HepG2 (cell line): ENCODE measurements at regions not wholly inside any gene's neighbourhood (a gene's known extent, or its start where the extent isn't known, plus 50 kb on each side); places are given as distances from the start of the nearest gene placed in this dataset.

Source experiments
- DR1 ChIP-seq: sonication (generic); formaldehyde crosslinking; IDR thresholded peaks from 2 replicates; pipeline ENCODE4 v1.8.0; 2021; ENCODE audit warnings: mild to moderate bottlenecking, missing genetic modification reagents, inconsistent platforms
- ZNF432 ChIP-seq: sonication (generic); formaldehyde crosslinking; IDR thresholded peaks from 2 replicates; pipeline ENCODE4 v1.5.0; 2020; ENCODE audit warnings: missing genetic modification reagents, mild to moderate bottlenecking, borderline replicate concordance
- ZNF839 ChIP-seq: sonication (generic); formaldehyde crosslinking; IDR thresholded peaks from 2 replicates; pipeline ENCODE4 v1.4.0; 2020; ENCODE audit warnings: missing genetic modification reagents, mild to moderate bottlenecking, borderline replicate concordance
- TF ChIP-seq, protein P1 (sequence below): IDR thresholded peaks from 2 replicates; pipeline ENCODE4 v1.4.0; 2020; ENCODE audit warnings: mild to moderate bottlenecking, missing genetic modification reagents
- TF ChIP-seq, protein P2 (sequence below): sonication (generic); formaldehyde crosslinking; IDR thresholded peaks from 2 replicates; pipeline ENCODE4 v1.4.0; 2020; ENCODE audit warnings: mild to moderate bottlenecking, missing genetic modification reagents
- TF ChIP-seq, protein P3 (sequence below): sonication (generic); formaldehyde crosslinking; IDR thresholded peaks from 2 replicates; pipeline ENCODE4 v1.4.0; 2020; ENCODE audit warnings: missing genetic modification reagents
- TF ChIP-seq, protein P4 (sequence below): sonication (generic); formaldehyde crosslinking; IDR thresholded peaks from 2 replicates; pipeline ENCODE4 v1.4.0; 2020; ENCODE audit warnings: missing genetic modification reagents
- TF ChIP-seq, protein P5 (sequence below): sonication (generic); formaldehyde crosslinking; IDR thresholded peaks from 2 replicates; pipeline ENCODE4 v1.5.0; 2020; ENCODE audit warnings: missing genetic modification reagents
- TF ChIP-seq, protein P6 (sequence below): sonication (generic); formaldehyde crosslinking; IDR thresholded peaks from 2 replicates; pipeline ENCODE4 v1.4.0; 2020; ENCODE audit warnings: mild to moderate bottlenecking, missing genetic modification reagents
- TF ChIP-seq, protein P7 (sequence below): IDR thresholded peaks from 2 replicates; pipeline ENCODE4 v1.6.1; 2016; ENCODE audit warnings: low read depth, control low read depth

DNA sequence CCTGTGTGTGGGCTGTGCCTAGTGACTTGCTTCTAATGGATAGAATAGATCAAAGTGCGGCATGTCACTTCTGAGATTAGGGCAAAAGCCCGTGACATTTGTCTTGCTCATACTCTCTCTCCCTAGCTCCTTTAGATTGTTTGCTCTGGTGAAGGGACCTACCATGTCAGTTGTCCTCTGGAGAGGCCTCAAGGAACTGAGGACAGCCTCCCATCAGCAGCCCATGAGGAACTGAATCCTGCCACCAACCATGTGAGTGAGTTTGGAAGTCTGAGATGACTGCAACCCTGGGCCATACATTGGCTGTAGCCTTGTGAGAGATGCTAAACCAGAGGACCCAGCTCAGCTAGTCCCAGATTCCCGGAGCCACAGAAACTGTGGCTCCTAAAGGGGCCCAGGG, 101.6 kb upstream of the ESRRB start (continued):
- TF ChIP-seq, protein P1, sequence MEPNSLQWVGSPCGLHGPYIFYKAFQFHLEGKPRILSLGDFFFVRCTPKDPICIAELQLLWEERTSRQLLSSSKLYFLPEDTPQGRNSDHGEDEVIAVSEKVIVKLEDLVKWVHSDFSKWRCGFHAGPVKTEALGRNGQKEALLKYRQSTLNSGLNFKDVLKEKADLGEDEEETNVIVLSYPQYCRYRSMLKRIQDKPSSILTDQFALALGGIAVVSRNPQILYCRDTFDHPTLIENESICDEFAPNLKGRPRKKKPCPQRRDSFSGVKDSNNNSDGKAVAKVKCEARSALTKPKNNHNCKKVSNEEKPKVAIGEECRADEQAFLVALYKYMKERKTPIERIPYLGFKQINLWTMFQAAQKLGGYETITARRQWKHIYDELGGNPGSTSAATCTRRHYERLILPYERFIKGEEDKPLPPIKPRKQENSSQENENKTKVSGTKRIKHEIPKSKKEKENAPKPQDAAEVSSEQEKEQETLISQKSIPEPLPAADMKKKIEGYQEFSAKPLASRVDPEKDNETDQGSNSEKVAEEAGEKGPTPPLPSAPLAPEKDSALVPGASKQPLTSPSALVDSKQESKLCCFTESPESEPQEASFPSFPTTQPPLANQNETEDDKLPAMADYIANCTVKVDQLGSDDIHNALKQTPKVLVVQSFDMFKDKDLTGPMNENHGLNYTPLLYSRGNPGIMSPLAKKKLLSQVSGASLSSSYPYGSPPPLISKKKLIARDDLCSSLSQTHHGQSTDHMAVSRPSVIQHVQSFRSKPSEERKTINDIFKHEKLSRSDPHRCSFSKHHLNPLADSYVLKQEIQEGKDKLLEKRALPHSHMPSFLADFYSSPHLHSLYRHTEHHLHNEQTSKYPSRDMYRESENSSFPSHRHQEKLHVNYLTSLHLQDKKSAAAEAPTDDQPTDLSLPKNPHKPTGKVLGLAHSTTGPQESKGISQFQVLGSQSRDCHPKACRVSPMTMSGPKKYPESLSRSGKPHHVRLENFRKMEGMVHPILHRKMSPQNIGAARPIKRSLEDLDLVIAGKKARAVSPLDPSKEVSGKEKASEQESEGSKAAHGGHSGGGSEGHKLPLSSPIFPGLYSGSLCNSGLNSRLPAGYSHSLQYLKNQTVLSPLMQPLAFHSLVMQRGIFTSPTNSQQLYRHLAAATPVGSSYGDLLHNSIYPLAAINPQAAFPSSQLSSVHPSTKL (CRISPR knock-in tag): no peak
- TF ChIP-seq, protein P2, sequence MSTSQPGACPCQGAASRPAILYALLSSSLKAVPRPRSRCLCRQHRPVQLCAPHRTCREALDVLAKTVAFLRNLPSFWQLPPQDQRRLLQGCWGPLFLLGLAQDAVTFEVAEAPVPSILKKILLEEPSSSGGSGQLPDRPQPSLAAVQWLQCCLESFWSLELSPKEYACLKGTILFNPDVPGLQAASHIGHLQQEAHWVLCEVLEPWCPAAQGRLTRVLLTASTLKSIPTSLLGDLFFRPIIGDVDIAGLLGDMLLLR (CRISPR knock-in tag): no peak
- TF ChIP-seq, protein P3, sequence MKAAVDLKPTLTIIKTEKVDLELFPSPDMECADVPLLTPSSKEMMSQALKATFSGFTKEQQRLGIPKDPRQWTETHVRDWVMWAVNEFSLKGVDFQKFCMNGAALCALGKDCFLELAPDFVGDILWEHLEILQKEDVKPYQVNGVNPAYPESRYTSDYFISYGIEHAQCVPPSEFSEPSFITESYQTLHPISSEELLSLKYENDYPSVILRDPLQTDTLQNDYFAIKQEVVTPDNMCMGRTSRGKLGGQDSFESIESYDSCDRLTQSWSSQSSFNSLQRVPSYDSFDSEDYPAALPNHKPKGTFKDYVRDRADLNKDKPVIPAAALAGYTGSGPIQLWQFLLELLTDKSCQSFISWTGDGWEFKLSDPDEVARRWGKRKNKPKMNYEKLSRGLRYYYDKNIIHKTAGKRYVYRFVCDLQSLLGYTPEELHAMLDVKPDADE (CRISPR knock-in tag): no peak
- TF ChIP-seq ZNF839 (CRISPR knock-in tag) (no peak), ZNF432 (CRISPR knock-in tag) (no peak), DR1 (no peak)
- TF ChIP-seq, protein P4, sequence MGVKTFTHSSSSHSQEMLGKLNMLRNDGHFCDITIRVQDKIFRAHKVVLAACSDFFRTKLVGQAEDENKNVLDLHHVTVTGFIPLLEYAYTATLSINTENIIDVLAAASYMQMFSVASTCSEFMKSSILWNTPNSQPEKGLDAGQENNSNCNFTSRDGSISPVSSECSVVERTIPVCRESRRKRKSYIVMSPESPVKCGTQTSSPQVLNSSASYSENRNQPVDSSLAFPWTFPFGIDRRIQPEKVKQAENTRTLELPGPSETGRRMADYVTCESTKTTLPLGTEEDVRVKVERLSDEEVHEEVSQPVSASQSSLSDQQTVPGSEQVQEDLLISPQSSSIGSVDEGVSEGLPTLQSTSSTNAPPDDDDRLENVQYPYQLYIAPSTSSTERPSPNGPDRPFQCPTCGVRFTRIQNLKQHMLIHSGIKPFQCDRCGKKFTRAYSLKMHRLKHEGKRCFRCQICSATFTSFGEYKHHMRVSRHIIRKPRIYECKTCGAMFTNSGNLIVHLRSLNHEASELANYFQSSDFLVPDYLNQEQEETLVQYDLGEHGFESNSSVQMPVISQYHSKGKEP (CRISPR knock-in tag): no peak
- TF ChIP-seq, protein P5, sequence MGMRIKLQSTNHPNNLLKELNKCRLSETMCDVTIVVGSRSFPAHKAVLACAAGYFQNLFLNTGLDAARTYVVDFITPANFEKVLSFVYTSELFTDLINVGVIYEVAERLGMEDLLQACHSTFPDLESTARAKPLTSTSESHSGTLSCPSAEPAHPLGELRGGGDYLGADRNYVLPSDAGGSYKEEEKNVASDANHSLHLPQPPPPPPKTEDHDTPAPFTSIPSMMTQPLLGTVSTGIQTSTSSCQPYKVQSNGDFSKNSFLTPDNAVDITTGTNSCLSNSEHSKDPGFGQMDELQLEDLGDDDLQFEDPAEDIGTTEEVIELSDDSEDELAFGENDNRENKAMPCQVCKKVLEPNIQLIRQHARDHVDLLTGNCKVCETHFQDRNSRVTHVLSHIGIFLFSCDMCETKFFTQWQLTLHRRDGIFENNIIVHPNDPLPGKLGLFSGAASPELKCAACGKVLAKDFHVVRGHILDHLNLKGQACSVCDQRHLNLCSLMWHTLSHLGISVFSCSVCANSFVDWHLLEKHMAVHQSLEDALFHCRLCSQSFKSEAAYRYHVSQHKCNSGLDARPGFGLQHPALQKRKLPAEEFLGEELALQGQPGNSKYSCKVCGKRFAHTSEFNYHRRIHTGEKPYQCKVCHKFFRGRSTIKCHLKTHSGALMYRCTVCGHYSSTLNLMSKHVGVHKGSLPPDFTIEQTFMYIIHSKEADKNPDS (CRISPR knock-in tag): no peak
- TF ChIP-seq, protein P6, sequence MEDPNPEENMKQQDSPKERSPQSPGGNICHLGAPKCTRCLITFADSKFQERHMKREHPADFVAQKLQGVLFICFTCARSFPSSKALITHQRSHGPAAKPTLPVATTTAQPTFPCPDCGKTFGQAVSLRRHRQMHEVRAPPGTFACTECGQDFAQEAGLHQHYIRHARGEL (CRISPR knock-in tag): no peak
- TF ChIP-seq, protein P7, sequence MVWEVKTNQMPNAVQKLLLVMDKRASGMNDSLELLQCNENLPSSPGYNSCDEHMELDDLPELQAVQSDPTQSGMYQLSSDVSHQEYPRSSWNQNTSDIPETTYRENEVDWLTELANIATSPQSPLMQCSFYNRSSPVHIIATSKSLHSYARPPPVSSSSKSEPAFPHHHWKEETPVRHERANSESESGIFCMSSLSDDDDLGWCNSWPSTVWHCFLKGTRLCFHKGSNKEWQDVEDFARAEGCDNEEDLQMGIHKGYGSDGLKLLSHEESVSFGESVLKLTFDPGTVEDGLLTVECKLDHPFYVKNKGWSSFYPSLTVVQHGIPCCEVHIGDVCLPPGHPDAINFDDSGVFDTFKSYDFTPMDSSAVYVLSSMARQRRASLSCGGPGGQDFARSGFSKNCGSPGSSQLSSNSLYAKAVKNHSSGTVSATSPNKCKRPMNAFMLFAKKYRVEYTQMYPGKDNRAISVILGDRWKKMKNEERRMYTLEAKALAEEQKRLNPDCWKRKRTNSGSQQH: no peak
